Left hindlimb (tissue), 1 donor: ENCODE measurements at regions not wholly inside any gene's neighbourhood (a gene's known extent, or its start where the extent isn't known, plus 50 kb on each side); places are given as distances from the start of the nearest gene placed in this dataset.
"Not testable (repeated sequence)": the region's sequence is repeated elsewhere in the genome, so short reads cannot be mapped to it uniquely, and the experiment has no call there.

Experiments
- DNase-seq: peaks from one replicate; pipeline ENCODE4 v3.0.0-alpha.2; 2018

DNA sequence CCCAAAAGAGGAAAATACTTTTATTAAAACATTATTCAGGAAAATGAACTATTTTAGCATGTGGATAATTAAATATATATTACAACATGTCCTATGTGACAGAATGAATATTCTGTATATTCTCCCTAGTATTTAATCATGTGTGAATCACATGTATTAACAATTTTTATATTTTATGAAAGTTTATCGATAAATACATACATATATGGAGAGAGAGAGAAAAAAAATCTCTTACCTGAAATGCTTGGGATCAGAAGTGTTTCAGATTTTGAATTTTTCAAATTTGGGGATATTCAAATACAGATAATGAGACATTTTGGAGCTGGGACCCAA is 228.6 kb upstream of the RBBP8 start:
- no peak for DNase-seq

DNA sequence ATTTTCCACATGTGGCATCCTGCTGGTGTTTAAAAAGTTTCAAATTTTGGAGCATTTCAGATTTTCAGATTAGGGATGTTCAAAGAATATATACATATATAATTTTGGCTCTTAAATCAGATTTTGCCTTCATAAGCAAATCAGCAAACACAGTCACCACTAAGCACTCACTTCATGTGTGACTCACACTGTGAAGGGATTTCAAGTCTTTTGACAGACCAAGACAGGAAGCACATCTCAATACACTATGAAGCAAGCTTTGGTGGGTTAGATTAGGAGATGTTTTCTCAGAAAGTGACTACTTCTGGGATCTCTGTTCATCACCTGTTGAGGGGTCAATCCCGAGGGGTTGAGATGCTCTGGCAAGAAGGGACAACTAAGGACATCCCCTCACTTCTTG is 227.8 kb upstream of the RBBP8 start:
- no peak for DNase-seq

DNA sequence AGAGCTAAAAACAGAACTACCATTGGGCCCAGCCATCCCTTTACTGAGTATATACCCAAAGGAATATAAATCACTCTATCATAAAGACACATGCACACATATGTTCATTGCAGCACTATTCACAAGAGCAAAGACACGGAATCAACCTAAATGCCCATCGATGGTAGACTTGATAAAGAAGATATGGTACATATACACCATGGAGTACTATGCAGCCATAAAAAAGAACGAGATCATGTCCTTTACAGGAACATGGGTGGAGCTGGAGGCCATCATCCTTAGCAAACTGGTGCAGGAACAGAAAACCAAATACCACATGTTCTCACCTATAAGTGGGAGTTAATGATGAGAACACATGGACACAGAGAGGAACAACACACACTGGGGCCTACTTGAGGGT is 227.1 kb upstream of the RBBP8 start:
- not testable (repeated sequence) for DNase-seq

GRCh38 chr18:22709288-22710060 is 223.7 kb upstream of the RBBP8 start:
- no peak for DNase-seq

DNA sequence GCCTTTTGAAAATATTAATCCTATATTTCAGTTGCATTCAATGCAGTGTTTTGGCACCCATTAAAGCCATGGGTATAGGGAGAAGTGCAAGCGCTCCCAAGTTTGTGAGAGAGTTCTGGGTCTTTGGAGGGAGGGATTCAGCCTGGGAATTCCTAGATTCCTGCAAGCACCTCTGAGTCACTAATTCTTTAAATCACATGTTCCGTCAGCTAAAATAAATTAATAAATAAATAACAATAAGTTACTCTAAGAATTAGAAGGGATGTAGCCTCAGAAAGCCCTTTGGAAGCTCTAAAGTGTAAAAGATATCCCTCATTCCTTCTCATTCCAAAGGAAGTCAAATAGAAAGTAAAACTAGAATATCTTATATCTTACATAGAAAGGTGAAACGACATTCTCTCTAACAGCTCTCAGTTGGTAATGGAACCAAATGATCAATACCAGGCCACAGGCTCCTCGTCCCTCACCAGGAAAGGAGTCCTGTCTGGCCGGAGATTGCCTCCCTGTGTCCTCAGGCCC is 222.4 kb upstream of the RBBP8 start:
- DNase-seq = no peak

DNA sequence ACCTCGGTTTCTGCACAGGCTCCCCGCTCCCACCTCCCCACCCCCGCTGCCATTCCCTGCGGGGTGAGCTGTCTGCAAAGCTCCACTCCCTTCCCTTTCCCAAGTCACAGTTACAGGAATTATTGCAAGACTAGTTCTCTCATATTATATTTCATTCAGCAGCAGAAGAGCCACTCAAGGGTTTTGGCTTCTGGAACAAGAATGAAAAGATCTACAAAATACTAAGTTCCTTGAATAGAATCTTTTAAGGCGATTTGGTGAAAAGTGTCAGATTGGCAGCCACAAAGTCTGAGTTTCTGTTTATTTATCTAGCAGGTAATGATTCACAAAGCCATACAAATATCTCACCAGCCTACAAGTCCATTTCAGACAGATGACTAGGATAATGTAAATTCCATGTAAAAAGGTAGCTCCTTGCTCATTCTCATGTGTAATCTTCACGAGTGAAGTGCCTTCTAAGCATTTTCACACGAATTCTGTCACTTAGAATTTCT is 221.9 kb upstream of the RBBP8 start:
- DNase-seq = no peak

GRCh38 chr18:22713511-22713910 is 219.6 kb upstream of the RBBP8 start:
- no peak for DNase-seq

DNA sequence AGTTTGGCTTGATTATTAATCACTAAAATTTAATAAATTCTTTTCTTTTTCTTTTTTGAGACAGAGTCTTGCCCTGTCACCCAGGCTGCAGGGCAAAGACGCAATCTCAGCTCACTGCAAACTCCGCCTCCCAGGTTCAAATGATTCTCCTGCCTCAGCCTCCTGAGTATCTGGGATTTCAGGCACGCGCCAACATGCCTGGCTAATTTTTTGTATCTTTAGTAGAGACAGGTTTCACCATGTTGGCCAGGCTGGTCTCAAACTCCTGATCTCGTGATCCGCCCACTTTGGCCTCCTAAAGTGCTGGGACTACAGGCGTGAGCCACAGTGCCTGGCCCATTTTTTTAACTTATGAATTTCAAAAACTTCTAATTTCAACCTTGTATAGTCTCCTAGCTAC is 215.6 kb upstream of the RBBP8 start:
- not testable (repeated sequence) for DNase-seq

GRCh38 chr18:22723221-22723620 is 209.9 kb upstream of the RBBP8 start:
- DNase-seq = no peak

DNA sequence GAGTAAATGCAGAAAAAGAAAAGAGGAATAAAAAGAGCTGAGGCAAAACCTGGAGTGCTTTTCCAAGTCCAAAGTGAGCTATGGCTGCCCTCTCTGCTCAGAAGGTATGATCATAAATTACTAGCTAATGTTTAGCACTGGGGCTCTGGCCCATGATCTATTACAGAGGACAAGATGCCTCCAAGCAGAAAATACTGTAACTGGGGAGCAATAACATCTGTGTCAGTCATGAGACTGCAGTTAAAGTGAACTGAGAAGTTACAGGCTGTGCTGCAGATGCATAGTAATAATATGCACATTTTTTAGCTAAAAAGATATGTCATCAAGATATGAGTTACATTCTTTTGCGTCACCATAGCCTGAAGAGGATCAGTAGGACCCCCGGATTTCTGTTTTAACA is 209.4 kb upstream of the RBBP8 start:
- no peak for DNase-seq

GRCh38 chr18:22726469-22726868 is 206.7 kb upstream of the RBBP8 start:
- DNase-seq = no peak

DNA sequence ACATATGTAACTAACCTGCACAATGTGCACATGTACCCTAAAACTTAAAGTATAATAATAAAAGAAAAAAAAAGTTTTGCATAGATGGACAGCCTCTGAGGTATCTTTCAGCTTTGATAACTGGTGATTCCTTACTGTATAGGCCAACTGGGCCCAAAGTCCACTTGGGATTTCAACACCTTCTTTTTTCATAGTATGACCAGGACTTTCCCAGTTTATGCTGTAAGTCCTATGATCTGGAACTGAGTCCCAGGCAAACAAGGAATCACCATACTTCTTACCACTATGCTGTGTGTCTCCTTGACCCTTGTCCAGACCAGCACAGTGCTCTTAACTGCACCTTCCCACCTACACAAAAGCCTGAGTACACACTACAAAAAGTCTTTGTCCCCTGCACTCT is 205.1 kb upstream of the RBBP8 start:
- DNase-seq = no peak

DNA sequence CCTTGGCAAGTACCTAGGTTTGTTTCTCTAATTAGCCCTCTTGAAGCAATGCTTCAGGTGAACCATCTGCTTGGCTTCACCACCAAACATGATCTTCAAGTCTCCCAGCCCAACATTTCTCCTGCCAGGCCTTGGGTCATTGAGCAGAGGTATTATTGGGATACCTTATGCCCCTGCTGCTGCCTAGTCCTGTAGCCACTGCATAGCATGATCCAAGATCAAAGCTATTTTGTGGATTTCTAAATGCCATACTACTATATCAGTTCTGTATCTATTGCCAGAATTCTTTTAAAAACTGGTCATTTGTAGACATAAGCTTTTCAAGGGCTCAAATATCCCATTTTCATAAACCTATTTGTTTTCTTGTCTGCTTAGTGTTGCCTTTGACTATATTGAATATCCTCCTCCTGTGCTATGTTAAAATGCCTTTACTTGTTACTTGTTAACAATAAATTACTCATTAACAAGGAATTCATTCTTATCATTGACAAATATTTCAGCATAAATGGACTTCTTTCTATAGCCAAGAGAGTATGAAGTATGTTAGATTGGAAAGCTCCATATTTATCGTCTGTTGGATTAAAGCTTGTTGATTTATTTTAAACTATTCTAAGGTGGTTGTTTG is 204.5 kb upstream of the RBBP8 start:
- no peak for DNase-seq

- DNase-seq = no peak
Observed at GRCh38 chr18:22731398-22731797, 201.7 kb upstream of the RBBP8 start.

DNA sequence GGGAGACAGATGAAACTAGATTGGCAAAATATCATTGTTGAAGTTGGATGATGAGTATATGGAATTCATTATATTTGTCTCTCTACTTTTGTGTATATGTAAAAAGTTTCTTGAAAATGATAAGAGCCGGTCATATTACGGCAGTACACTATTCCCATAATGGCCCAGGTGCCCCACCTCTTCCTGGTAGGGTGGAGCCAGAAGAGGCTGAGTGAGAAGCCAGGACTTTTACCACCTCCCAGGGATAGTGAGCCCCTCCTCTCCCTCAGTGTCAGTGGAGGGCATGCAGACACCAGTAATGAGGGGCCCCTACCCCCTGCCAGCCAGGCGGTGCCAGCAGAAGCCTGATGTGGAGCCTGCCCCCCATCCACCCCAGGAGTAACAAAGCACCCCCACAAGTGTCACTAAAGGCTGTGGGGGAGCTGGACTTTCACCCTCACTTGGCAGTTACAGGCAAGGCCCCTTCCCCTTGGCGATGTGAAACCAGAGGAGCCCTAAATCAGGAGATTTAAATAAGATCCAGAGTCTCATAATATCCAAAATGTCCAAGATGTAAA is 198.9 kb upstream of the RBBP8 start:
- no peak for DNase-seq

DNA sequence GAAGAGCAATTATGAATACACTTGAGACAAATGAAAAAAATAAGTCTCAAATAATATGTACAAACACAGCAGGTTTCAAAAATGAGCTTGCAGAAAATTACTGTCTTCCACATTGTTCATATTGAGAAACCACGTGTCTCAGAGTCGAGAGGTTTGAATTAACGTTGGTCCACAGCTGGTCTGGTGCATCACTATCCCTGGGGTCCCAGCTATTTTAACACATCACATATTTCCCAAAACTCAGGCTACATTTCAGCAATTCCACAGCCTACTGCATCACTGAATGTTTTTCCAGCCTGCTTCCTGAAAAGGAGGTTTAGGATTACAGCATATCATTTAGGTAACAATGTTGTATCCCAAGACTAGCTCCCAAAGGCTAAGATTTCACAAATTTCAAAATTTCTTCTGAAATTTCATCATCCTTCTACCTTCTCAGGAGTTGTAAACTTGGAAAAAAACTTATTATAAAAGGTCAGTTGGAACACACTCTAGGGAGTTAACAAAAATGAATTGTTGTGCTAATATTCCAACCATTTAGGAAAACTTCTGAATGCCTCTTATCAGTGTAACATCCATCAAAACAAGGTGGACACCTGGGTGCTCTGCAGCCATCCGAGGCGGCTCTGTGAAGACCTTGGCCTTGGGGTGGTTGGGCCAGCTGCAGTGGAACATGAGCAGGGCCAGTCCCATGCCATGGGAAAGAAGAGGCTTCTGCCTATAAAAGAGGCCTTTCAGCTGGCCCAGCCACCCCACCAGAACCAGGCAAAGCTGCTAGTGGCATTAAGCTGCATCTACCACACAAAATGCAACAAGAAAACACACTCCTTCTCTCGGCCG is 198.1 kb upstream of the RBBP8 start:
- DNase-seq = no peak

GRCh38 chr18:22737054-22737453 is 196.1 kb upstream of the RBBP8 start:
- no peak for DNase-seq

DNA sequence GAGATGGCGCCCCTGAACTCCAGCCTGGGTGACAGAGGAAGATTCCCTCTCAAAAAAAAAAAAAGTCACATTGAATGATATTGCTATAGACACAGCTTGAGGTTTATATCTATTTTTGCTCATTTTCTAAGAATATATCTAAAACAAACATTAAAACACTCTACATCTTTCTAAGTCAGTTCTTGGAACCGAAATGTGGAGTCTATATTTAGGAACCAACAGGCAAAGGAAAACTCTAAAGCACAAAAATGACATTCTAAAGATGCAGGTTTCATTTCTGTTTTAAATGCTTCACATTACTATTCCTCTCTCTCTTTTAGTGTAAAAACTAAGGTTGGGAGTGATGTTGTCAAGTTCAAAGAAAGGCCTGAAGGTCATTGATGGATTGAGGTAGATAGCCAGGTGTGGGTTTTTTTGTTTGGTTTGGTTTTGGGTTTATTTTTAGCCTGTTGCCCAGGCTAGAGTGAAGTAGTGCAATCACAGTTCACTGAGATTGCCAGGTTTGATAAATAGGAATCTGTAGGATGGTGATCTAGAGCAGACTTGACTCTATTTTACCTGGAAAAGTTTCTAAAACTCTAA is 194.0 kb upstream of the RBBP8 start:
- DNase-seq = no peak

DNA sequence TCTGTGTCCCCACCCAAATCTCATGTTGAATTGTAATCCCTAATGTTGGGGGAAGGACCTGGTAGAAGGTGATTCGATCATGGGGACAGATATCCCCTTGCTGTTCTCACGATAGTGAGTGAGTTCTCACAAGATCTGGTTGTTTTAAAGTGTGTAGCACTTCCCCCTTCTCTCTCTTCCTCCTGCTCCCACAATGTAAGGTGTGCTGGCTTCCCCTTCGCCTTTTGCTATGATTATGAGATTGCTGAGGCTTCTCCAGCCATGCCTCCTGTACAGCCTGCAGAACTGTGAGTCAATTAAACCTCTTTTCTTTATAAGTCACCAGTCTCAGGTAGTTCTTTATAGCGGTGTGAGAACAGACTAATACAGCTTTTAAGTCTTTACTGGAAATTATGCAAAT is 193.3 kb upstream of the RBBP8 start:
- no peak for DNase-seq

- no peak for DNase-seq
Observed at GRCh38 chr18:22741318-22741717, 191.8 kb upstream of the RBBP8 start.

DNA sequence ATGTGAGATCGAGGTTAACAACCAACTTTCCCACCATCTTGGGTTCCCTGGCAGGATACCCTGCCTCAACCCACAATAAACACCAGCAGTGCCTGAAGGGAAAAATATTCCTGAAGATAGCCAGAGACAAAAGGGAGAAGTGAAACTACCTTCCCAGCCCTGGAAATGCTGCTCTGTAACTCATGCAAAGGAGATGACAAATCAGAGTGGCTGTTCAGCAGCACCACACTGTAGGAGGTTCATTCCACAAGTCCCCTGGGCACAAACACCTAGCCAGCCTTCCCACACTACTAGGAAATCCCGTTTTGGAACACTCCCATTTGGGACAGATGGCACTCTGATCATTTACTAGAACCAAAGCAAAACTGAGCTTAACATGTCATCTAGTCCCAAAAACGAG is 190.7 kb upstream of the RBBP8 start:
- DNase-seq = no peak

DNA sequence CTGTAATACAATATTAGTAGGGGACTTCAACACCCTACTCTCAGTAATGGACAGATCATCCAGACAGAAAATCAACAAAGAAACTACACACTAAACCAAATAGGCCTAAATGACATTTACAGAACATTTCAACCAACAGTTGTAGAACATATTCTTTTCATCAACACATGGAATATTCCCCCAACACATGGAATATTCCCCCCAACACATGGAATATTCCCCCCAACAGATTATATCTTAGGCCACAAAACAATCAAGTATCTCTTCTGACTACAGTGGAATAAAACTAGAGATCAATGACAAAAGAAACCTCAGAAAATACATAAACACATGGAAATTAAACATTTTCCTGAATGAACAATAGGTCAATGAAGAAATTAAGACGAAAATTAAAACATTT is 187.2 kb upstream of the RBBP8 start:
- no peak for DNase-seq

GRCh38 chr18:22752014-22752413 is 181.1 kb upstream of the RBBP8 start:
- no peak for DNase-seq
